IPS DF 6.9 (cell line): ENCODE measurements at regions not wholly inside any gene's neighbourhood (a gene's known extent, or its start where the extent isn't known, plus 50 kb on each side); places are given as distances from the start of the nearest gene placed in this dataset.

Experiments used
- DNase-seq: peaks from one replicate; pipeline ENCODE4 v3.0.0-alpha.2; 2013; ENCODE audit warnings: low read depth, low spot score
- H3K27ac ChIP-seq: one replicate; pipeline ENCODE4 v1.5.1; 2013; ENCODE audit warnings: low read length, control low read depth
- H3K27me3 ChIP-seq: 2 replicates; pipeline ENCODE4 v1.6.1; 2013; ENCODE audit warnings: mild to moderate bottlenecking, low read length; ENCODE audit not compliant: control insufficient read depth, insufficient read depth
- H3K36me3 ChIP-seq: 2 replicates; pipeline ENCODE4 v1.6.1; 2013; ENCODE audit warnings: low read length; ENCODE audit not compliant: control insufficient read depth, insufficient read depth
- H3K4me1 ChIP-seq: 2 replicates; pipeline ENCODE4 v1.6.1; 2013; ENCODE audit warnings: low read length; ENCODE audit not compliant: control insufficient read depth, insufficient read depth
- H3K4me3 ChIP-seq: 2 replicates; pipeline ENCODE4 v1.5.1; 2013; ENCODE audit warnings: mild to moderate bottlenecking, low read length
- H3K9me3 ChIP-seq: 2 replicates; pipeline ENCODE4 v1.6.1; 2013; ENCODE audit warnings: low read length, inconsistent platforms; ENCODE audit not compliant: control insufficient read depth, insufficient read depth
- WGBS: extraction: QIAGEN DNeasy Blood & Tissue Kit; methylation state at CpG from one replicate; pipeline ENCODE4 v1.1.7; 2013; ENCODE audit warnings: mixed read lengths, missing lambda C conversion rate; ENCODE audit not compliant: insufficient read length, insufficient coverage; 5-methylcytosine and 5-hydroxymethylcytosine counted together

DNA sequence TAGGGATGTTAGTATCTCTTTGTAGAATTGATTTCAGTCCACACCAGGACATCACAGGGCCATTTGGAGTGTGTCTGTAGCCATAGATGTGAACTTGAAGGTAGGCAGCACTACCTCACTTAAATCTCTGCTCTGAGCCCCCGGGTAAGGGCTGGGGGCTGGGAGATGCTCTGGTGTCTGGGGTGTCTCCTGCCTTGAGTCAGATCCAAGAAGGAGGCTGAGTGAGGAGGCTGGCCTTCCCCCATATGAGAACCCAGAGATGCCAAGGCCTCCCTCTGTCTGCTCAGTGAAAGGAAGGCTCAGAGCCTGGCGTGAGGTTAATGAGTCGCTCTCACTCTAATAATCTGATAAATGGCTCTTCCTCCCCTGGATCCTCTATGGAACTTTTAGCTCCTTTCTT is 161.6 kb downstream of the ACTL8 start:
- DNase-seq = no peak
- WGBS = no CpG with 5 or more reads among the region's 3 CpGs
- Histone ChIP-seq H3K9me3 (no peaks in the 10 kb centered on the region), H3K4me1 (peaks cover 2% of the 10 kb centered on the region), H3K36me3 (no peaks in the 10 kb centered on the region), H3K4me3 (no peak overlapping the region), H3K27me3 (no peaks in the 10 kb centered on the region), H3K27ac (no peak overlapping the region)

DNA sequence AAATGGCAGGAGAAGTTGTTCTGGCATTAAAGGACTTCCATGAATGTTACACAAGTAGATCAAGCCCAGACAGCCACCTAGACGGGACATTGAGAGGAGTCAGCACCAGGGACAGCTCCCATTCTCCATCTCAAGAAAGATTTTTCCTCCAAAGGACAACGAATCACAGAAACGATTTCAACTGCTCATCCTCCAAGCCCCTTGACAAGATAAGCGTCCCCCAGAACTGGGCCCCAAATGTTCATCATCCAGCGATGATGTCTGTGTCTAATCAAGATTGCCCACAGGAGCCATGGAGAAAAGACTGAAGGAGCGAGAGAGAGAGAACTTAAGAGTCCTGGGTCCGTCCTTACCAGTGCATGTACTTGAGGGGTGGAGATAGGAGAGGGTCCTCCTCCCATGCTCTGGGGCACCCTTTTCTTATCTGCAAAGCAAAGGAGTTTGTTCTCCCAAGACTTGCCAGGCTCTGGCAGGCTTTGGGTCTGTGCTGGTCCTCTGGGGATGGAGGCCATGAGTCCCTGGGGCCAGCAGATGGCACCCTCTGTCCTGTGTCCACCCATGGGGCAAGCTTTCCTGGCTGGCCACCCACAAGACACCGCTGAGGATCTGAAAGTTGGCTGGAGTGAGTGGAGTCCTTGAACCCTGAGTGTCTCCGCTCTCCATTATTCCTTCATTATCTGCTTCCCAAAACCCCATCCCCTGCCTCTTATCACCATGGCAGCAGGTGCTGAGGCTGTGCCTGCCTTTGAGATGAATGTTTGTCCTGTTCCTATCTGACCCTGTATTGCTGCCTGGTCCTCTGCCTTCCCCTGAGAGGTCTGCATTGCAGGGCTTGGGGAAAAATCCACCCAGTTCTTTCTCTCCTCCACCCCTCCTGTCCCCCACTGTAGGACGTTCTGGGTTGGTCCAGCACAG is 164.6 kb downstream of the ACTL8 start:
- no CpG with 5 or more reads among the region's 10 CpGs for WGBS
- H3K36me3 ChIP-seq = no peaks in the 10 kb centered on the region
- no peak overlapping the region for H3K27ac ChIP-seq
- H3K4me1 ChIP-seq = peaks cover 2% of the 10 kb centered on the region
- no peaks in the 10 kb centered on the region for H3K27me3 ChIP-seq
- no peak overlapping the region for H3K4me3 ChIP-seq
- DNase-seq = no peak
- no peaks in the 10 kb centered on the region for H3K9me3 ChIP-seq

- Histone ChIP-seq H3K27me3 (no peaks in the 10 kb centered on the region), H3K4me3 (no peak overlapping the region), H3K36me3 (no peaks in the 10 kb centered on the region), H3K4me1 (peaks cover 2% of the 10 kb centered on the region; the same call in 1 of the 2 replicates), H3K27ac (no peak overlapping the region), H3K9me3 (no peaks in the 10 kb centered on the region)
- WGBS = no CpG with 5 or more reads among the region's 9 CpGs
- no peak for DNase-seq
Measured at GRCh38 chr1:17920881-17921640, 165.9 kb downstream of the ACTL8 start.

GRCh38 chr1:17922833-17923232 is 167.7 kb downstream of the ACTL8 start:
- no peak overlapping the region for H3K27ac ChIP-seq
- no peak for DNase-seq
- WGBS = no CpG with 5 or more reads among the region's 6 CpGs
- peaks cover 2% of the 10 kb centered on the region; the same call in 1 of the 2 replicates for H3K4me1 ChIP-seq
- no peaks in the 10 kb centered on the region for H3K9me3 ChIP-seq
- no peaks in the 10 kb centered on the region for H3K36me3 ChIP-seq
- no peaks in the 10 kb centered on the region for H3K27me3 ChIP-seq
- H3K4me3 ChIP-seq = no peak overlapping the region

DNA sequence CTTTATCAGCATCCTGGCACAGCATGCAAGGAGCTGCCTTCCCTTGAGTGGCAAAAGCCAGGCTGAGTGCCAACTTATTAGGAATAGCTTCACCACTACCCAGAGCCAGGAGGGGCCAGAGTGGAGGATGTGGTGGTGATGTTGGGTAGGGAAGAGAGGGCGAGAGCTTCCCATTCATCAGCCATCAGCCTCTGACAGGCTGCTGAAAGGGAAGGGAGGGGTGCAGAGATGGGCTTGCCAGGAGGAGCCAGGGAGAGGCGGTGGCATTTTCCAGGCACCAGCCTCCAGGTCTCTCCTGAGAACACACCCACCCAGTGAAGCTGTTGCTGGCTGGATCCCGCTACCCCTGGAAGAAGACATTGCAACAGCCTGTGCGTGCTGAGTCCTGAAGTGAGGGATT is 168.5 kb downstream of the ACTL8 start:
- no peaks in the 10 kb centered on the region for H3K27me3 ChIP-seq
- H3K4me1 ChIP-seq = peaks cover 2% of the 10 kb centered on the region; the same call in 1 of the 2 replicates
- no peak for DNase-seq
- H3K4me3 ChIP-seq = no peak overlapping the region
- H3K36me3 ChIP-seq = no peaks in the 10 kb centered on the region
- no CpG with 5 or more reads among the region's 4 CpGs for WGBS
- no peaks in the 10 kb centered on the region for H3K9me3 ChIP-seq
- no peak overlapping the region for H3K27ac ChIP-seq

GRCh38 chr1:17924578-17924977 is 169.4 kb downstream of the ACTL8 start:
- Histone ChIP-seq H3K9me3 (no peaks in the 10 kb centered on the region), H3K4me3 (no peak overlapping the region), H3K4me1 (peaks cover 2% of the 10 kb centered on the region; the same call in 1 of the 2 replicates), H3K27me3 (no peaks in the 10 kb centered on the region), H3K27ac (no peak overlapping the region), H3K36me3 (no peaks in the 10 kb centered on the region)
- DNase-seq = no peak

- WGBS = no CpG with 5 or more reads among the region's 15 CpGs
- Histone ChIP-seq H3K9me3 (no peaks in the 10 kb centered on the region), H3K27me3 (no peaks in the 10 kb centered on the region), H3K27ac (no peak overlapping the region), H3K36me3 (no peaks in the 10 kb centered on the region), H3K4me3 (no peak overlapping the region), H3K4me1 (no peaks in the 10 kb centered on the region)
- DNase-seq = no peak
Measured at GRCh38 chr1:17925290-17926237, 170.4 kb downstream of the ACTL8 start.

DNA sequence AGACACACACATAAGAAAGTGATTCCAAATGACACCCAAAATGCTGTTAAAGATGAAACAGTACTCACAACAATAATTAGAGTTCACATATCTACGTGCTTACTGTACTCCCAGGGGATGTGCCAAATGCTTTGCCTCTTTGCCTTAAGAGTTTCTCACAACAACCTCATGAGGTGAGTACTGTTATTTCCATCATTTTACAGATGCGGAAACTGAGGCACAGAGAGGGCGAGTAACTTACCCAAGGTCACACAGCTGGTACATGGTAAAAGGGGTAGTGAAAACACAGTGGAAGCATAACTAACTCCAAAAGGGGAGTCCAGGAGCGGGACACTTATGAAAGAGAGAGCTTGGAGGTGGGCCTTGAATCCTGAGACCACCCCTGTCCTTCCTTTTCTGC is 171.8 kb downstream of the ACTL8 start:
- H3K27me3 ChIP-seq = no peaks in the 10 kb centered on the region

GRCh38 chr1:17927952-17928351 is 172.8 kb downstream of the ACTL8 start:
- Histone ChIP-seq H3K27me3 (no peaks in the 10 kb centered on the region), H3K36me3 (no peaks in the 10 kb centered on the region), H3K4me3 (no peak overlapping the region), H3K27ac (no peak overlapping the region), H3K4me1 (no peaks in the 10 kb centered on the region), H3K9me3 (no peaks in the 10 kb centered on the region)
- no CpG with 5 or more reads among the region's 7 CpGs for WGBS
- DNase-seq = no peak

More for the DNA sequence above, 171.8 kb downstream of the ACTL8 start:
- Histone ChIP-seq H3K36me3 (no peaks in the 10 kb centered on the region), H3K4me3 (no peak overlapping the region), H3K4me1 (no peaks in the 10 kb centered on the region), H3K9me3 (no peaks in the 10 kb centered on the region), H3K27ac (no peak overlapping the region)
- no peak for DNase-seq
- WGBS = no CpG with 5 or more reads among the region's 4 CpGs

DNA sequence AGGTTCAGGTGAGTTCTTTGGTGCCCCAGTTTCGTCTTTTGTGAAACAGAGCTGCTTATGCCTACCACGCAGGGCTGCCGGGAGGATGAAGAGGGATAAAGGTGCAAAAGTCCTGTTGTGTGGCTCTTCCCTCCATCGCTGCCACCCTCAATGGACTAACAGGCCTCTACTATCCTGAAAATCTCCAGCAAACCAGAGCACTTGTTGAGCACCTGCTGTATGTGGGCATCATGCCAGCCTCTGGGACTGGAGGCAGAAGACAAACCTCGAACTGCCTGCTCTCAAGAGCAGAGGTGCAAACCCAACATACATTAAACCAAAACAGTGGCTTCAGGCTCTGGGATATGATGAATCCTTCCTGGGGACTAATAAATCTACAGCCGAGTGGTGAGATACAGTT is 174.1 kb downstream of the ACTL8 start:
- Histone ChIP-seq H3K36me3 (no peaks in the 10 kb centered on the region), H3K9me3 (no peaks in the 10 kb centered on the region), H3K27ac (no peak overlapping the region), H3K4me1 (no peaks in the 10 kb centered on the region), H3K27me3 (no peaks in the 10 kb centered on the region), H3K4me3 (no peak overlapping the region)
- no peak for DNase-seq
- whole genome bisulfite sequencing = no CpG with 5 or more reads among the region's 6 CpGs
